NCI-H526 (cell line): ENCODE measurements at regions not wholly inside any gene's neighbourhood (a gene's known extent, or its start where the extent isn't known, plus 50 kb on each side); places are given as distances from the start of the nearest gene placed in this dataset.
"Not testable (repeated sequence)": the region's sequence is repeated elsewhere in the genome, so short reads cannot be mapped to it uniquely, and the experiment has no call there.

Experiments
- DNase-seq, 2 experiments: peaks; one replicate each; lab custom pipeline; 2025; lab: John Stamatoyannopoulos, UW

DNA sequence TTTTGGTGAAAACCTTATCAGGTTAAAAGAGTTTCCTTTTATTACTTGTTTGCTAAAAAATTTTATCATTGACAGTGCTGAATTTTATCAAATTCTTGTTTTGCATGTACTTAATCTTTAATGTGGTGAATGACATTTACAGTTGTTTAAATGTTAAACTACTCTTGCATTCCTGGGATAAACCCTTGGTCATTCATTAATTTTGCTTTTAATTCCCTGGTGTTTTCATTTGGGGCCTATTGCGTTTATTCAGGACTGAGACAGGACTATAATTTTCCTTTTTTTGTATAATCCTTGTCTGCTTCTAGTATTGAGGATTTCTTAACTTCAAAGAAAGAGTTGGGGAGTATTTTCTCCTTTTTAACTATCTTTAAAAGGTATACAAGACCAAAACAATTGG lies 98.7 kb upstream of the TLL1 start:
- DNase-seq: no peak

DNA sequence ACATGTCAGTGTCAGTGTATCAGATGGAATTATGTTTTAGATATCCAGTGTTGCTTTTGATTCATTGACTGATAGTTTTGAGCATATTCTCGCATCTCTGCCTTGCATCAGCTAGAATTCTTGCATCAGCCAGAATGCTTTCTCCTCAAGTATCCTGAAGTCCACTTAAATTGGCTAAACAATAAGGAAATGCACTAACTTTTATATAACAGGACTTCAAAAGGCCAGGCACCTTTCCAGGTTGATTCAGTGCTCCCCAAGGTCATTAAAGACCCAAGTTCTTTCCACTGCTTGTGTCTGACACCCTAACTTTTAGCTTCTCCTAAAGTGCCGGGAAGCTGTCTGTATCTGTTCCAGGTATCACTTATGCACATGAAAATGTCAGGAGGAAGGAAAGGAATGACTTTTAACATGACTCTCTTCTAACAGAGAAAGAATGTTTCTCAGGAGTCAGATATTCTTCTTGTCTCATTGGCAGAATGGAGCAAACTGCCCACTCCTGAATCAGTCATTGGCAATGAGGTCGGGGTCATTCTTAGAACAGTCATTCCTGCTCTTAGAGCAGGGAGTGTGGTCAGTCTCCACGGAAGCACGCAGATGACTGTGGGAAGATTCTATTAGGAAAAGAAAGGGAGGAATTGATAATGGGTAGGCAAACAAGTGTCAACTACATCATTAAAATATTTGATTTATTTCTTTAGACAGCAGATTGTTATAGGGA lies 92.9 kb upstream of the TLL1 start:
- no peak for DNase-seq

DNA sequence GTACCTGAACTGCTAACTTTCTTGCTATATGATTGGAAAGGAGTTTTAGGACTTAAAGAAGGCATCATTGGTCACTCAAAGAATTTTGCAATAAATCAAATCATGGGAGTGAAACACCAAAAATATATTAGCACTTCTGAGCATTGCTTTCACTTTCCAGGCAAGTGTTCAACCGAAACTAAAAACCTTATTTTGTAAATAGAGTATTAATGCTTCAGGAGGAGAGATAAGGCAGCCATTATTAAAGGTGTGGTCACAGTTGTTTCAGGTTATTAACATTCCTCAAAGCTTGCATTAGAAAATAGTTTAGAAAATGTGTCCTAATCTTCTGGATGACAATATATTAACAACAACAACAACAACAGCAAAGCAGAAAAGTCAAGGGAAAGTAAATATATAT lies 92.3 kb upstream of the TLL1 start:
- DNase-seq: no peak

DNA sequence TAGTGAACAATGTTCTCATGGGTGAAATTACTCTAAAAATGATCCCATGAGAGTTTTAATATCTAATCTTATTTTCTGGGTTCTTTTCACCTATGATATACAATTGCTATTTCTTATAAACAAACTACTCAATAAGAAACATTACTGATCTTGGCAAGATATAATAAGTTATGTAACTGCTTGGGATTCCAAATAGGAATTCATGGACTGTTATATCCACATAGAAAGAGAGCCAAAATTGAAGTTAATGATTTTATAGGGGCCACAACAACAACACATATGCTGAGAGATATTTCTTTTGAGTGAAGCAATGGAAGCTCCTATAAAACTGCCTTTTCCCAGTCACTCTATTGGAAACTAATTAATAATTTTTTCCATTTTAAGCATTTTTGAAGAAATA lies 90.4 kb upstream of the TLL1 start:
- no peak for DNase-seq

DNA sequence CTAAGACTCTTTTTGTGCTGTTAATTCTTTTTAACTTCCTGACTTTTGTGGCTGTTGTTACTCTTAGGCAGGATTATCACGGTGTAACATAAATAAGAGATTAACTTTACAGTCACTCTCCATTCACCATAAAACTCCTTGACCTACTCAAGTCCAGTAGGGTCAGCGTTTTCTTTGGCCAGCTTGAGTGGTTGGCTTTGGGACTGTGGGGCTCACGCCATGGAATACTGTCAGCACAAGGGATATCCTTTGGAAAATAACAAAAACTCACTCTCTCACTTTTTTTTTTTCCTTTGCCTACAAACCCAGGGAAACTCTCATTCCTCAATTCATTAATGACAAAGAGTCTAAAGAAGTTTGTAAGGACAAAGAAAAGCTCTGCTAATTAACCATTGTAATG lies 89.4 kb upstream of the TLL1 start:
- no peak for DNase-seq

- no peak for DNase-seq
Observed at GRCh38 chr4:165784672-165785071, 88.4 kb upstream of the TLL1 start.

GRCh38 chr4:165785337-165785736 lies 87.7 kb upstream of the TLL1 start:
- DNase-seq: no peak

- DNase-seq: no peak
Observed at GRCh38 chr4:165787516-165788274, 85.3 kb upstream of the TLL1 start.

DNA sequence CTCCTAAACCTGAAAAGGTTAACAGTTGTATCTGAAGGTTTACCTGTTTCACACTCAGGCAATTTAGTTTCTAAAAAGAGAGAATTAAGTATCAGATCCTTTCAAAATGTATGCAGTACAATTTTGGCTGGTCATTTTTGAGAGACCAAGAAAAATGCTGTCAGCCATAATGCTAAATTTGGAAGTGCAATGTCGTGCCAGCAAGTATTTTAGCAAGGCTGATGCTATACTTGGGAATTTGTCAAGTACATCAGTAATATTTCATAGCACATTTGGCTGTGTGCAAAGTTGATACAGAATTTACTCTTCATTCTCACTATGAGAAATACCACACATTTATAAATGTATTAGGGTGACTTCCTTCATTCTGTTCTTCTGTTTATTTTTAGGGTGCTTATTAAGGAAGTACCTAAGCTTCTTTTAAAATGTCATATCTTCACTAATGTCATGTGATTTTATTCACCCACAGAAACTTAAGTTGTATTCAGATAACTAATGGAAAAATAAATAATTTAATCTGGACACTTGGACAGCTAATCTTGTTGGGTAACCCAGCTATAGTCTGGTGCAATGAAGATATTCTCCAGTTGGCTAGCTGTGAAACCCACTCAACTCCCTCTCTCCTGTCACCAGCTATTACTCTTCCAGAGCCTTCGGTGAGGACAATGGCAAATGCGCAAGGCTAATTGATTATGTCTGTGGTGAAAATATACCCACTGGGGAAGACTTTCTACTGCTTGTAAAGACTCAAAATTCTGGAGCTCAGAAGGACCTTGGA lies 84.2 kb upstream of the TLL1 start:
- DNase-seq: no peak

GRCh38 chr4:165793236-165793635 lies 79.8 kb upstream of the TLL1 start:
- no peak for DNase-seq

GRCh38 chr4:165794834-165795233 lies 78.2 kb upstream of the TLL1 start:
- no peak for DNase-seq

DNA sequence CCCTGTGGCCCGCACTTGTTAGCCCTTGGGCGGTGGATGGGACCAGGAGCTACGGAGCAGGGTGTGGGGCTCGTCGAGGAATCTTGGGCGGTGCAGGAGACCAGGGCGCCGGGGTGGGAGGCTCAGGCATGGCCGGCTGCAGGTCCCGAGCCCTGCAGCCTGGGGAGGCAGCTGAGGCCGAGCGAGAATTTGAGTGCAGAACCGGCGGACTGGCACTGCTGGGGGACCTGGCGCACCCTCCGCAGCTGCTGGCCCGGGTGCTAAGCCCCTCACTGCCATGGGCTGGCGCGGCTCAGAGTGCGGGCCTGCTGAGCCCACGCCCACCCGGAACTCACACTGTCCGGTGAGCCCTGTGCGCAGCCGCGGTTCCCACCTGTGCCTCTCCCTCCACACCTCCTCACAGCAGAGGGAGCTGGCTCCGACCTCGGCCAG lies 73.6 kb upstream of the TLL1 start:
- DNase-seq: no peak

DNA sequence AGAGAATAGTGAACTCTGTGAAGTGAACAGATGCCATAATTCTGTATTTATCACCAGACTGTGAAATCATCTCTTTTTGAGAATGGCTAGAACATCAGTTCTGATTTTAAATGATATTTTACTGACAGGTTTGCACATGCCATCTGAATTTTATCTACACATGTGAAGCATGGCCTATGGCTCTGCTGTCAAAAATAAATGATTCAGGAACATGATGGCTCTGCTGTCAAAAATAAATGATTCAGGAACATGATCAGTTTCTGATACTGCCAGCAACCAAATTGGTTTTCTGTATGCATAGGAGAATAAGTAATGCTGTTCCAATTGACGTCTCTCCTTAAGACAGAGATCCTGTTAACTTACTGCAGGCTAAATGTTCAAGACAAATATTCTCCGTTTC lies 70.6 kb upstream of the TLL1 start:
- no peak for DNase-seq

GRCh38 chr4:165803005-165803404 lies 70.0 kb upstream of the TLL1 start:
- DNase-seq: no peak

DNA sequence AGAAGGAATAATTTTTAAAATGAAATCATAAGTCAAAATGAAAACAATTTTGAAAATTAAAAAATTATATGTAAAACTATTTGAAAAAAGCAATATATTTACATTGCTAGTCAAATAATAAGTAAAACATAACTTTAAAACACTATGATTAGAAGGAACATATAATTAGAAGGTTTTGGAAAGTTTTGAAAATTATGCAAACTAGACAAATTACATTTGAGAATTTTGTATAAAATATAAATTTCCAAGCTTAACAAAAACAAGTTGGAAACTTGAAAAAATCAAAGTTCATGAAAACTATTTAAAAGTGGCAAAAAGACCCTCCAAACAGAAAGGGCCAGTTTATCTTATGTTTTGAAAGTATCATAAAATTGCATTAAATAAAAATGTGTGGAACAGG lies 67.6 kb upstream of the TLL1 start:
- no peak for DNase-seq

DNA sequence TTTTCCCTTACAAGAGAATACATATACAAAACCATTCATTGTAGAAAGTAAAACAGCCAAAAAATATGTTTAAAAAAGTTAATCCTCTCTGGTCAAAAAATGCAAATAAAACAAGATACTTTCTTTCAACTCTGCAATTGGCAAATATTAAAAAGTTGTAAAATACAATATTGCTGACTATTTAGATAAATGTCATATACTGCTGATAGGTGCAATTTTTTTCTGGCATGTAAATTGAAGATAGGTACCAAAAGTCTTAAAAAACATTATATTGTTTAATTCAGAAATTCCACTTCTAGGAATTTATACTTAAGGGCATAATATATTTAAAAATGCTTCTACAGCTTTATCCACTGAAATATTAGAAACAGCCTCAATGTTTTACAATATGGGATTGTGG lies 66.4 kb upstream of the TLL1 start:
- DNase-seq: no peak

- no peak for DNase-seq
Observed at GRCh38 chr4:165810726-165811125, 62.3 kb upstream of the TLL1 start.

DNA sequence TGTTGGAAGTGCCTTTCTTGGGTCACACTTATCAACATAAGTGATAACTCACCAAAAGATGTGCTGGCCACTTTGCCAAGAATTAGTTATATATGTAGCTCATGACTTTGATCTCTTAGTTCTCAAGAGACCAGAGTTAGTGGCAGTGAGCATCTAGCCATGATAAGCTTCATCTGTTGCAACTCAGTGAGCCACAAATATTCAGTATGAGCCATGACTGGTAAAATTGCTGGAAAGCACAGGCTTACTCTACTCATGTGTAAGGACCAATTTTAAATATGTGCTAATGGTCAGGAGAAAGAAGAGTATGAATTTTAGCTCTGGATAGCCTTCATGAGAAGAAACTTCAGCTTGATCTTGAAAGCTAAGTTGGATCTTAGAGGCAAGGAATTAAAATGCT lies 59.4 kb upstream of the TLL1 start:
- DNase-seq: no peak

DNA sequence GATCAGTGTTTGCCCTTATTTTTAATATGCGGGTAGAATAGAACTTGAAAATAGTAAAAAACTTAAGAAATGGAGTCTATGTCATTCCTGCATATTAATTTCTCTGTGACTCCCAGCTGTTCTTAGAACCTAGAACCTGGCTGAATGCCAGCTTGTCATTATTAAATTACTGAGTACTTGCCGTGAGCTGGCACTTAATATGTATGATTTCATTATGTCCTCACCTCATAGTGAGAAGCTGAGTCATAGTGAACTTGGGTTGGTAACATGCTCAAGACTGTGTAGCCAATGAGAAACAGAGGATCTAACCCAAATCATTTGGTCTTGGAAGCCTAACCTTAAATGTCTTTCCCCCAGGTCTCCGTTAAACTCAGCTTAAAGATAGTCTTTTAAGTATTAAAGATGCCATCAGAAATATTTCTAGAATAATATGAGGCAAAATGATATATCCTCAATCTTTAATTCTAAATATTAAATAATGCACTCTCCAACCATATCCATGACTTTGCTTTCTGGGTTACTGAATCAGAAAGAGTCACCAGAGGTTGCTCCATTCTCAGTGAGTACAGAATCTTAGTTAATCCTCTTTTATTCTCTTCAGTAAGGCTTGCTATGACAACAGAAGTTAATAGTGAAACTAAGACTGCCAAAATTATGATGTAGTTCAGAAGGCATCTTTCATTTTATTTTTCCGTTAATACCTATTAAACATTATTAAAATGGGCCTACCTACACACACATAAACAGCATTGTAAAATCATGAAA lies 58.6 kb upstream of the TLL1 start:
- DNase-seq: no peak

DNA sequence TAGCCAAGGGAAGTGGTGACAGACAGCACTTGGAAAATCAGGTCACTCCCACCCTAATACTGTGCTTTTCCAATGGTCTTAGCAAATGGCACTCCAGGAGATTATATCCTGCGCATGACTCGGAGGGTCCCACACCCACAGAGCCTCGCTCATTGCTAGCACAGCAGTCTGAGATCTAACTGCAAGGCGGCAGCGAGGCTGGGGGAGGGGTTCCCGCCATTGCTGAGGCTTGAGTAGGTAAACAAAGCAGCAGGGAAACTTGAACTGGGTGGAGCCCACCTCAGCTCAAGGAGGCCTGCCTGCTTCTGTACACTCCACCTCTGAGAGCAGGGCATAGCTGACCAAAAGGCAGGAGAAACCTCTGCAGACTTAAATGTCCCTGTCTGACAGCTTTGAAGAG lies 53.9 kb upstream of the TLL1 start:
- not testable (repeated sequence) for DNase-seq
